GM23338 (cell line): ENCODE measurements at regions not wholly inside any gene's neighbourhood (a gene's known extent, or its start where the extent isn't known, plus 50 kb on each side); places are given as distances from the start of the nearest gene placed in this dataset.

Experiments
- ATAC-seq: fragments of 200-7000 bp; cut with Tn5 transposase; 3 replicates; pipeline ENCODE4 v1.9.1; 2020
- DNase-seq: peaks from one replicate; pipeline ENCODE4 v3.0.0-alpha.2; 2015; ENCODE audit warnings: low spot score
- H2AFZ ChIP-seq: fragments of 200-600 bp; sonication (generic); 2 replicates; pipeline ENCODE4 v1.8.0; 2016; ENCODE audit warnings: antibody characterized with exemption, mild to moderate bottlenecking, moderate library complexity
- H3F3A ChIP-seq: fragments of 200-600 bp; sonication (generic); replicated peaks from 2 replicates; pipeline ENCODE4 v1.8.0; 2017; ENCODE audit warnings: antibody characterized with exemption, mixed run types, low read depth
- H3K27ac ChIP-seq: fragments of 200-600 bp; sonication (generic); 2 replicates; pipeline ENCODE4 v1.6.1; 2016; ENCODE audit warnings: low read depth
- H3K27me3 ChIP-seq: fragments of 200-600 bp; sonication (generic); 2 replicates; pipeline ENCODE4 v1.8.0; 2016; ENCODE audit warnings: mild to moderate bottlenecking, mixed run types, moderate library complexity; ENCODE audit not compliant: insufficient read depth
- H3K36me3 ChIP-seq: fragments of 200-600 bp; sonication (generic); 2 replicates; pipeline ENCODE4 v1.8.0; 2016; ENCODE audit warnings: mild to moderate bottlenecking; ENCODE audit not compliant: insufficient read depth
- H3K4me1 ChIP-seq: fragments of 200-600 bp; sonication (generic); 2 replicates; pipeline ENCODE4 v1.8.0; 2016; ENCODE audit warnings: mild to moderate bottlenecking, moderate library complexity; ENCODE audit not compliant: insufficient read depth
- H3K4me2 ChIP-seq: fragments of 200-600 bp; sonication (generic); 2 replicates; pipeline ENCODE4 v1.7.1; 2017; ENCODE audit warnings: mixed run types
- H3K4me3 ChIP-seq: fragments of 200-600 bp; sonication (generic); 2 replicates; pipeline ENCODE4 v1.6.1; 2016; ENCODE audit warnings: mixed run types
- H3K79me2 ChIP-seq: fragments of 200-600 bp; sonication (generic); replicated peaks from 2 replicates; pipeline ENCODE4 v1.8.0; 2017; ENCODE audit warnings: mild to moderate bottlenecking; ENCODE audit not compliant: insufficient read depth
- H3K9me2 ChIP-seq: fragments of 200-600 bp; sonication (generic); 2 replicates; pipeline ENCODE4 v1.8.0; 2017; ENCODE audit not compliant: insufficient read depth
- H4K20me1 ChIP-seq: fragments of 200-600 bp; sonication (generic); replicated peaks from 2 replicates; pipeline ENCODE4 v1.8.0; 2017; ENCODE audit warnings: mild to moderate bottlenecking; ENCODE audit not compliant: insufficient read depth
- H3K27ac Mint-ChIP-seq: 2 replicates; pipeline ENCODE4 v1.8.0; 2020; ENCODE audit warnings: inconsistent platforms, mild to moderate bottlenecking, moderate library complexity, mixed read lengths
- H3K27me3 Mint-ChIP-seq: 3 replicates; pipeline ENCODE4 v1.8.0; 2022; ENCODE audit warnings: low read depth, mild to moderate bottlenecking, moderate library complexity, mixed read lengths, inconsistent platforms; ENCODE audit not compliant: insufficient read depth, poor library complexity
- H3K36me3 Mint-ChIP-seq: 3 replicates; pipeline ENCODE4 v1.8.0; 2021; ENCODE audit warnings: low read depth, mild to moderate bottlenecking, inconsistent platforms, moderate library complexity, mixed read lengths
- H3K4me1 Mint-ChIP-seq: 3 replicates; pipeline ENCODE4 v1.8.0; 2020; ENCODE audit warnings: mild to moderate bottlenecking, inconsistent platforms, mixed read lengths
- H3K4me3 Mint-ChIP-seq: 3 replicates; pipeline ENCODE4 v1.8.0; 2021; ENCODE audit warnings: moderate library complexity, mild to moderate bottlenecking, inconsistent platforms, mixed read lengths
- H3K9me3 Mint-ChIP-seq: 3 replicates; pipeline ENCODE4 v1.8.0; 2020; ENCODE audit warnings: moderate library complexity, mild to moderate bottlenecking, inconsistent platforms, mixed read lengths
- CREB1 ChIP-seq: fragments of 250-450 bp; sonication (Bioruptor Pico); IDR thresholded peaks from 2 replicates; pipeline ENCODE4 v1.5.0; 2020; ENCODE audit warnings: low read depth, mild to moderate bottlenecking, moderate library complexity
- EZH2 ChIP-seq: fragments of 200-600 bp; sonication (generic); IDR thresholded peaks from one replicate; pipeline ENCODE4 v1.8.0; 2017; ENCODE audit warnings: antibody characterized with exemption, mild to moderate bottlenecking, low read depth; ENCODE audit not compliant: unreplicated experiment
- EZH2phosphoT487 ChIP-seq: fragments of 200-600 bp; sonication (generic); IDR thresholded peaks from one replicate; pipeline ENCODE4 v1.8.1; 2018; ENCODE audit warnings: antibody characterized with exemption; ENCODE audit not compliant: unreplicated experiment
- JUNB ChIP-seq: IDR thresholded peaks from one replicate; pipeline ENCODE4 v1.6.1; 2016; ENCODE audit warnings: antibody characterized with exemption; ENCODE audit not compliant: unreplicated experiment
- STAT1 ChIP-seq: IDR thresholded peaks from one replicate; pipeline ENCODE4 v1.6.1; 2016; ENCODE audit warnings: antibody characterized with exemption; ENCODE audit not compliant: unreplicated experiment
- ZNF331 ChIP-seq: fragments of 250-450 bp; sonication (Bioruptor Pico); IDR thresholded peaks from 2 replicates; pipeline ENCODE4 v1.5.0; 2020; ENCODE audit warnings: low read depth, mild to moderate bottlenecking, moderate library complexity
- TF ChIP-seq, protein P1 (sequence below), 2 experiments: fragments of 200-600 bp in 1 of 2; sonication (generic) in 1 of 2; conservative IDR thresholded peaks; 2 replicates each; pipeline versions ENCODE4 v1.5.1 to v1.6.1; 2016 to 2017; ENCODE audit warnings: antibody characterized with exemption in 2 of 2, low read depth in 2 of 2, mild to moderate bottlenecking in 2 of 2, moderate library complexity in 1 of 2
- TF ChIP-seq, protein P2 (sequence below): fragments of 250-450 bp; sonication (Bioruptor Pico); IDR thresholded peaks from 2 replicates; pipeline ENCODE4 v1.5.0; 2020; ENCODE audit warnings: mild to moderate bottlenecking, moderate library complexity
- TF ChIP-seq, protein P3 (sequence below): IDR thresholded peaks from one replicate; pipeline ENCODE4 v1.6.1; 2018; ENCODE audit warnings: antibody characterized with exemption; ENCODE audit not compliant: unreplicated experiment
- TF ChIP-seq, protein P4 (sequence below): IDR thresholded peaks from 2 replicates; pipeline ENCODE4 v1.6.1; 2016; ENCODE audit warnings: antibody characterized with exemption

DNA sequence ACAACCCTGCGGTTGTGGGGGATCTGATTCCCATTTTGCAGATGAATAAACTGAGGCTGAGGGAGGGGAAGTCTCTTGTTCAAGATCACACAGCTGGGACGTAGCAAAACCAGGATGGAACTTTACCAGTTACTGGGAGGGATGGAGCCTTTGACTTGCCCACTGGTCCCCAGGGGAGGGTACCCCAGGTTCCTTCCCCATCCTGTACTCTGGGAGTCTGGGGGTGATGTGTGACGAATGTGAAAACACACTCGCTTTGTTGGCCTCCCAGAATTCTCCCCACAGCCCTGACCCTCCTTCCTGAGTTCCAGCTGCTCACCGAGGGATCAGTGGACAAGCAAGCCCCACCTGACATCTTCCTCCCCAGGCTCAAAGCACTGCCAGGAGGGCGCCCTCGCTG, 135.1 kb downstream of the NSG2 start:
- no peaks in the 10 kb centered on the region for H3K36me3 Mint-ChIP-seq
- no peaks in the 10 kb centered on the region for H3K9me2 ChIP-seq
- no peak for DNase-seq
- no peak overlapping the region for H3K27ac Mint-ChIP-seq
- H3K79me2 ChIP-seq, result no peaks in the 10 kb centered on the region
- no peak overlapping the region for H3K4me3 Mint-ChIP-seq
- TF ChIP-seq EZH2phosphoT487, result no peak
- TF ChIP-seq, protein P1, sequence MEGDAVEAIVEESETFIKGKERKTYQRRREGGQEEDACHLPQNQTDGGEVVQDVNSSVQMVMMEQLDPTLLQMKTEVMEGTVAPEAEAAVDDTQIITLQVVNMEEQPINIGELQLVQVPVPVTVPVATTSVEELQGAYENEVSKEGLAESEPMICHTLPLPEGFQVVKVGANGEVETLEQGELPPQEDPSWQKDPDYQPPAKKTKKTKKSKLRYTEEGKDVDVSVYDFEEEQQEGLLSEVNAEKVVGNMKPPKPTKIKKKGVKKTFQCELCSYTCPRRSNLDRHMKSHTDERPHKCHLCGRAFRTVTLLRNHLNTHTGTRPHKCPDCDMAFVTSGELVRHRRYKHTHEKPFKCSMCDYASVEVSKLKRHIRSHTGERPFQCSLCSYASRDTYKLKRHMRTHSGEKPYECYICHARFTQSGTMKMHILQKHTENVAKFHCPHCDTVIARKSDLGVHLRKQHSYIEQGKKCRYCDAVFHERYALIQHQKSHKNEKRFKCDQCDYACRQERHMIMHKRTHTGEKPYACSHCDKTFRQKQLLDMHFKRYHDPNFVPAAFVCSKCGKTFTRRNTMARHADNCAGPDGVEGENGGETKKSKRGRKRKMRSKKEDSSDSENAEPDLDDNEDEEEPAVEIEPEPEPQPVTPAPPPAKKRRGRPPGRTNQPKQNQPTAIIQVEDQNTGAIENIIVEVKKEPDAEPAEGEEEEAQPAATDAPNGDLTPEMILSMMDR (conservative IDR thresholded peaks at IDR 0.05; ENCODE audit: low read depth in 2 of 2), result no peak
- no peak for TF ChIP-seq EZH2
- no peak for TF ChIP-seq ZNF331 (CRISPR knock-in tag)
- TF ChIP-seq STAT1, result no peak
- no peak for ATAC-seq
- H3K4me1 ChIP-seq, result no peaks in the 10 kb centered on the region
- H3K4me2 ChIP-seq, result no peak overlapping the region
- H3F3A ChIP-seq, result no peaks in the 10 kb centered on the region
- H3K27me3 Mint-ChIP-seq, result peaks cover 5% of the 10 kb centered on the region
- no peak overlapping the region for H3K4me3 ChIP-seq
- peaks cover 10% of the 10 kb centered on the region for H3K4me1 Mint-ChIP-seq
- no peak overlapping the region for H3K27ac ChIP-seq
- no peaks in the 10 kb centered on the region for H3K36me3 ChIP-seq
- no peaks in the 10 kb centered on the region for H4K20me1 ChIP-seq
- H2AFZ ChIP-seq, result no peak overlapping the region
- H3K27me3 ChIP-seq, result no peaks in the 10 kb centered on the region
- H3K9me3 Mint-ChIP-seq, result no peaks in the 10 kb centered on the region

DNA sequence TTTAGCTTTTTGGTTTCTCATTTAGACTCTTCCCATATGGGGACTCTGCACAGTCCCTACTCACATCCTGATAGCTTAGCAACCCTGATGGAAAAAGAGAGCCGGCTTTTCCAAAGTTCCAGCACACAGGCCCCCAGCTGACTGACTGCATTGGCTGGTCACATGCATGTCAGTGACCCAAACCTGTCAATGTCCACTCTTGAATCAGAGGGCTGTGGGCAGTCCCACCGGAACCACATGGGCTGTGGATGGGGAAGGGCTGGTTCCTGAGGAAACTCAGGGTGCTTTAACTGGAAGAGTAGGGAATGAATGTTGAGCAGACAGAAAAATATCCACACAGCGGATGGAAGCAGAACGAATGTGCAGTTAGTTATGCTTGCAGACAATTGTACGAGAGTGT, 136.6 kb downstream of the NSG2 start:
- no peaks in the 10 kb centered on the region for H3K36me3 Mint-ChIP-seq
- Histone ChIP-seq H3K27ac (no peak overlapping the region), H3K36me3 (no peaks in the 10 kb centered on the region), H2AFZ (no peak overlapping the region), H3K4me1 (no peaks in the 10 kb centered on the region), H3K9me2 (no peaks in the 10 kb centered on the region), H4K20me1 (no peaks in the 10 kb centered on the region), H3K4me3 (no peak overlapping the region), H3K79me2 (no peaks in the 10 kb centered on the region), H3K4me2 (no peak overlapping the region), H3K27me3 (no peaks in the 10 kb centered on the region), H3F3A (no peaks in the 10 kb centered on the region)
- no peak for ATAC-seq
- DNase-seq, result no peak
- no peak overlapping the region for H3K27ac Mint-ChIP-seq
- H3K4me1 Mint-ChIP-seq, result peaks cover 20% of the 10 kb centered on the region
- no peaks in the 10 kb centered on the region for H3K9me3 Mint-ChIP-seq
- no peak overlapping the region for H3K4me3 Mint-ChIP-seq
- H3K27me3 Mint-ChIP-seq, result peaks cover 10% of the 10 kb centered on the region
- TF ChIP-seq JUNB (no peak), EZH2 (no peak), CREB1 (CRISPR knock-in tag) (no peak), EZH2phosphoT487 (no peak), ZNF331 (CRISPR knock-in tag) (no peak)
- TF ChIP-seq, protein P2, sequence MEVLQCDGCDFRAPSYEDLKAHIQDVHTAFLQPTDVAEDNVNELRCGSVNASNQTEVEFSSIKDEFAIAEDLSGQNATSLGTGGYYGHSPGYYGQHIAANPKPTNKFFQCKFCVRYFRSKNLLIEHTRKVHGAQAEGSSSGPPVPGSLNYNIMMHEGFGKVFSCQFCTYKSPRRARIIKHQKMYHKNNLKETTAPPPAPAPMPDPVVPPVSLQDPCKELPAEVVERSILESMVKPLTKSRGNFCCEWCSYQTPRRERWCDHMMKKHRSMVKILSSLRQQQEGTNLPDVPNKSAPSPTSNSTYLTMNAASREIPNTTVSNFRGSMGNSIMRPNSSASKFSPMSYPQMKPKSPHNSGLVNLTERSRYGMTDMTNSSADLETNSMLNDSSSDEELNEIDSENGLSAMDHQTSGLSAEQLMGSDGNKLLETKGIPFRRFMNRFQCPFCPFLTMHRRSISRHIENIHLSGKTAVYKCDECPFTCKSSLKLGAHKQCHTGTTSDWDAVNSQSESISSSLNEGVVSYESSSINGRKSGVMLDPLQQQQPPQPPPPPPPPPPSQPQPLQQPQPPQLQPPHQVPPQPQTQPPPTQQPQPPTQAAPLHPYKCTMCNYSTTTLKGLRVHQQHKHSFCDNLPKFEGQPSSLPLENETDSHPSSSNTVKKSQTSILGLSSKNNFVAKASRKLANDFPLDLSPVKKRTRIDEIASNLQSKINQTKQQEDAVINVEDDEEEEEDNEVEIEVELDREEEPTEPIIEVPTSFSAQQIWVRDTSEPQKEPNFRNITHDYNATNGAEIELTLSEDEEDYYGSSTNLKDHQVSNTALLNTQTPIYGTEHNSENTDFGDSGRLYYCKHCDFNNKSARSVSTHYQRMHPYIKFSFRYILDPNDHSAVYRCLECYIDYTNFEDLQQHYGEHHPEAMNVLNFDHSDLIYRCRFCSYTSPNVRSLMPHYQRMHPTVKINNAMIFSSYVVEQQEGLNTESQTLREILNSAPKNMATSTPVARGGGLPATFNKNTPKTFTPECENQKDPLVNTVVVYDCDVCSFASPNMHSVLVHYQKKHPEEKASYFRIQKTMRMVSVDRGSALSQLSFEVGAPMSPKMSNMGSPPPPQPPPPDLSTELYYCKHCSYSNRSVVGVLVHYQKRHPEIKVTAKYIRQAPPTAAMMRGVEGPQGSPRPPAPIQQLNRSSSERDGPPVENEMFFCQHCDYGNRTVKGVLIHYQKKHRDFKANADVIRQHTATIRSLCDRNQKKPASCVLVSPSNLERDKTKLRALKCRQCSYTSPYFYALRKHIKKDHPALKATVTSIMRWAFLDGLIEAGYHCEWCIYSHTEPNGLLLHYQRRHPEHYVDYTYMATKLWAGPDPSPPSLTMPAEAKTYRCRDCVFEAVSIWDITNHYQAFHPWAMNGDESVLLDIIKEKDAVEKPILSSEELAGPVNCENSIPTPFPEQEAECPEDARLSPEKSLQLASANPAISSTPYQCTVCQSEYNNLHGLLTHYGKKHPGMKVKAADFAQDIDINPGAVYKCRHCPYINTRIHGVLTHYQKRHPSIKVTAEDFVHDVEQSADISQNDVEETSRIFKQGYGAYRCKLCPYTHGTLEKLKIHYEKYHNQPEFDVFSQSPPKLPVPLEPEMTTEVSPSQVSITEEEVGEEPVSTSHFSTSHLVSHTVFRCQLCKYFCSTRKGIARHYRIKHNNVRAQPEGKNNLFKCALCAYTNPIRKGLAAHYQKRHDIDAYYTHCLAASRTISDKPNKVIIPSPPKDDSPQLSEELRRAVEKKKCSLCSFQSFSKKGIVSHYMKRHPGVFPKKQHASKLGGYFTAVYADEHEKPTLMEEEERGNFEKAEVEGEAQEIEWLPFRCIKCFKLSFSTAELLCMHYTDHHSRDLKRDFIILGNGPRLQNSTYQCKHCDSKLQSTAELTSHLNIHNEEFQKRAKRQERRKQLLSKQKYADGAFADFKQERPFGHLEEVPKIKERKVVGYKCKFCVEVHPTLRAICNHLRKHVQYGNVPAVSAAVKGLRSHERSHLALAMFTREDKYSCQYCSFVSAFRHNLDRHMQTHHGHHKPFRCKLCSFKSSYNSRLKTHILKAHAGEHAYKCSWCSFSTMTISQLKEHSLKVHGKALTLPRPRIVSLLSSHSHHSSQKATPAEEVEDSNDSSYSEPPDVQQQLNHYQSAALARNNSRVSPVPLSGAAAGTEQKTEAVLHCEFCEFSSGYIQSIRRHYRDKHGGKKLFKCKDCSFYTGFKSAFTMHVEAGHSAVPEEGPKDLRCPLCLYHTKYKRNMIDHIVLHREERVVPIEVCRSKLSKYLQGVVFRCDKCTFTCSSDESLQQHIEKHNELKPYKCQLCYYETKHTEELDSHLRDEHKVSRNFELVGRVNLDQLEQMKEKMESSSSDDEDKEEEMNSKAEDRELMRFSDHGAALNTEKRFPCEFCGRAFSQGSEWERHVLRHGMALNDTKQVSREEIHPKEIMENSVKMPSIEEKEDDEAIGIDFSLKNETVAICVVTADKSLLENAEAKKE (CRISPR knock-in tag), result no peak
- TF ChIP-seq, protein P3, sequence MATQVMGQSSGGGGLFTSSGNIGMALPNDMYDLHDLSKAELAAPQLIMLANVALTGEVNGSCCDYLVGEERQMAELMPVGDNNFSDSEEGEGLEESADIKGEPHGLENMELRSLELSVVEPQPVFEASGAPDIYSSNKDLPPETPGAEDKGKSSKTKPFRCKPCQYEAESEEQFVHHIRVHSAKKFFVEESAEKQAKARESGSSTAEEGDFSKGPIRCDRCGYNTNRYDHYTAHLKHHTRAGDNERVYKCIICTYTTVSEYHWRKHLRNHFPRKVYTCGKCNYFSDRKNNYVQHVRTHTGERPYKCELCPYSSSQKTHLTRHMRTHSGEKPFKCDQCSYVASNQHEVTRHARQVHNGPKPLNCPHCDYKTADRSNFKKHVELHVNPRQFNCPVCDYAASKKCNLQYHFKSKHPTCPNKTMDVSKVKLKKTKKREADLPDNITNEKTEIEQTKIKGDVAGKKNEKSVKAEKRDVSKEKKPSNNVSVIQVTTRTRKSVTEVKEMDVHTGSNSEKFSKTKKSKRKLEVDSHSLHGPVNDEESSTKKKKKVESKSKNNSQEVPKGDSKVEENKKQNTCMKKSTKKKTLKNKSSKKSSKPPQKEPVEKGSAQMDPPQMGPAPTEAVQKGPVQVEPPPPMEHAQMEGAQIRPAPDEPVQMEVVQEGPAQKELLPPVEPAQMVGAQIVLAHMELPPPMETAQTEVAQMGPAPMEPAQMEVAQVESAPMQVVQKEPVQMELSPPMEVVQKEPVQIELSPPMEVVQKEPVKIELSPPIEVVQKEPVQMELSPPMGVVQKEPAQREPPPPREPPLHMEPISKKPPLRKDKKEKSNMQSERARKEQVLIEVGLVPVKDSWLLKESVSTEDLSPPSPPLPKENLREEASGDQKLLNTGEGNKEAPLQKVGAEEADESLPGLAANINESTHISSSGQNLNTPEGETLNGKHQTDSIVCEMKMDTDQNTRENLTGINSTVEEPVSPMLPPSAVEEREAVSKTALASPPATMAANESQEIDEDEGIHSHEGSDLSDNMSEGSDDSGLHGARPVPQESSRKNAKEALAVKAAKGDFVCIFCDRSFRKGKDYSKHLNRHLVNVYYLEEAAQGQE, result no peak
- TF ChIP-seq, protein P4, sequence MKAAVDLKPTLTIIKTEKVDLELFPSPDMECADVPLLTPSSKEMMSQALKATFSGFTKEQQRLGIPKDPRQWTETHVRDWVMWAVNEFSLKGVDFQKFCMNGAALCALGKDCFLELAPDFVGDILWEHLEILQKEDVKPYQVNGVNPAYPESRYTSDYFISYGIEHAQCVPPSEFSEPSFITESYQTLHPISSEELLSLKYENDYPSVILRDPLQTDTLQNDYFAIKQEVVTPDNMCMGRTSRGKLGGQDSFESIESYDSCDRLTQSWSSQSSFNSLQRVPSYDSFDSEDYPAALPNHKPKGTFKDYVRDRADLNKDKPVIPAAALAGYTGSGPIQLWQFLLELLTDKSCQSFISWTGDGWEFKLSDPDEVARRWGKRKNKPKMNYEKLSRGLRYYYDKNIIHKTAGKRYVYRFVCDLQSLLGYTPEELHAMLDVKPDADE, result no peak
